HepG2 (cell line): ENCODE measurements at regions not wholly inside any gene's neighbourhood (a gene's known extent, or its start where the extent isn't known, plus 50 kb on each side); places are given as distances from the start of the nearest gene placed in this dataset.

ENCODE experiments used
- ATAC-seq: fragments of 200-7000 bp; cut with Tn5 transposase; 3 replicates; pipeline ENCODE4 v1.9.1; 2020; ENCODE audit warnings: mild to moderate bottlenecking, moderate library complexity
- BruUV-seq: library from RNA; stranded (reverse); fragments of 400-500 nt; replicated peaks from 2 replicates; lab custom pipeline; 2021; lab: Mats Ljungman, UMichigan
- CTCF ChIA-PET: fragments of 300-600 bp; formaldehyde crosslinking; extraction: SDS; loops from one replicate; lab custom pipeline; 2021; ENCODE audit warnings: low total read pairs, inconsistent platforms, low intra/inter-chr PET ratio; lab: Yijun Ruan, JAX
- POLR2A ChIA-PET: fragments of 350-600 bp; sonication (Branson Sonifier 250); formaldehyde crosslinking; loops from one replicate; lab custom pipeline; 2020; ENCODE audit warnings: antibody characterized with exemption, inconsistent platforms; lab: Yijun Ruan, JAX
- DNase-seq: peaks from one replicate; pipeline ENCODE4 v3.0.0-alpha.2; 2015; ENCODE audit warnings: low spot score
- FAIRE-seq: peaks from 3 replicates; lab custom pipeline; 2011; peaks lifted over from hg19 to GRCh38; lab: Jason Lieb, UNC
- H2AFZ ChIP-seq: one replicate; pipeline ENCODE4 v1.6.1; 2011; ENCODE audit warnings: low read length, inconsistent platforms
- H3K27ac ChIP-seq: fragments of 300-600 bp; 3 replicates; pipeline ENCODE4 v1.8.0; 2011; ENCODE audit warnings: mixed run types, mild to moderate bottlenecking, mixed read lengths, low read length, inconsistent platforms; ENCODE audit not compliant: insufficient read depth; ENCODE audit errors: extremely low read length
- H3K27me3 ChIP-seq, 2 experiments: fragments of 200-600 bp in 1 of 2; 2 replicates in 1 of 2; 3 replicates in 1 of 2; pipeline versions ENCODE4 v1.6.0 to v1.8.0; 2011; ENCODE audit warnings: low read length in 2 of 2, mild to moderate bottlenecking in 2 of 2, moderate library complexity in 2 of 2, inconsistent platforms in 1 of 2; ENCODE audit not compliant: insufficient read depth in 2 of 2, control insufficient read depth in 1 of 2
- H3K36me3 ChIP-seq, 2 experiments: fragments of 200-600 bp in 1 of 2; replicated peaks in 1 of 2; 2 replicates in 1 of 2; 3 replicates in 1 of 2; pipeline versions ENCODE4 v1.5.1 to v1.8.0; 2011; ENCODE audit warnings: low read length in 2 of 2, inconsistent platforms in 1 of 2; ENCODE audit not compliant: insufficient read depth in 2 of 2, control insufficient read depth in 1 of 2
- H3K4me1 ChIP-seq: 2 replicates; pipeline ENCODE4 v1.5.1; 2012; ENCODE audit warnings: low read length, inconsistent platforms; ENCODE audit not compliant: insufficient read depth
- H3K4me2 ChIP-seq: 2 replicates; pipeline ENCODE4 v1.6.0; 2011; ENCODE audit warnings: low read depth, low read length, inconsistent platforms
- H3K4me3 ChIP-seq, 3 experiments: fragments of 200-600 bp in 1 of 3; sonication (generic), shearing (Covaris generic) in 1 of 3; replicated peaks in 1 of 3; 2 replicates each; pipeline ENCODE4 v1.5.1; 2011 to 2016; ENCODE audit warnings: low read length in 3 of 3, inconsistent platforms in 2 of 3, low read depth in 2 of 3, mild to moderate bottlenecking in 2 of 3, control low read depth in 1 of 3, mixed read lengths in 1 of 3; ENCODE audit not compliant: insufficient read depth in 1 of 3
- H3K79me2 ChIP-seq: one replicate; pipeline ENCODE4 v1.6.1; 2011; ENCODE audit warnings: low read length, inconsistent platforms; ENCODE audit not compliant: insufficient read depth
- H3K9ac ChIP-seq: 2 replicates; pipeline ENCODE4 v1.6.0; 2011; ENCODE audit warnings: mild to moderate bottlenecking, low read depth, low read length, inconsistent platforms; ENCODE audit not compliant: insufficient read depth
- H3K9me3 ChIP-seq: 2 replicates; pipeline ENCODE4 v1.5.1; 2012; ENCODE audit warnings: mild to moderate bottlenecking, low read length
- H4K20me1 ChIP-seq: 2 replicates; pipeline ENCODE4 v1.6.0; 2011; ENCODE audit warnings: inconsistent platforms, mild to moderate bottlenecking, low read length, moderate library complexity; ENCODE audit not compliant: insufficient read depth
- EED ChIP-seq: sonication (generic); formaldehyde crosslinking; IDR thresholded peaks from 2 replicates; pipeline ENCODE4 v1.5.0; 2020; ENCODE audit warnings: mild to moderate bottlenecking, missing genetic modification reagents
- KDM4B ChIP-seq: sonication (generic); formaldehyde crosslinking; IDR thresholded peaks from 2 replicates; pipeline ENCODE4 v1.4.0; 2020; ENCODE audit warnings: missing genetic modification reagents
- ZNF367 ChIP-seq: sonication (generic); formaldehyde crosslinking; IDR thresholded peaks from 2 replicates; pipeline ENCODE4 v1.4.0; 2020; ENCODE audit warnings: missing genetic modification reagents, borderline replicate concordance
- WGBS: methylation state at CpG from one replicate; pipeline ENCODE4 v1.1.6; 2017; ENCODE audit warnings: low lambda C conversion rate; 5-methylcytosine and 5-hydroxymethylcytosine counted together
- in situ Hi-C: cut with HindIII; loops from 2 replicates; pipeline ENCODE4 v1.10.0; 2017; ENCODE audit warnings: low pct_unique_long_range_greater_than_20kb; ENCODE audit not compliant: extremely low pct_ligation_motif_present
- intact Hi-C: fragments of 100-400 bp; cut with micrococcal nuclease; formaldehyde crosslinking; loops from one replicate; pipeline ENCODE4 v1.10.0; 2022; ENCODE audit not compliant: unreplicated experiment
- small RNA-seq, 3 experiments: library from RNA; depleted of rRNA; stranded (forward); fragments of <200 nt; gene quantifications; one replicate each; pipeline ENCODE3, GENCODE V24; 2012; ENCODE audit warnings: low read depth in 2 of 3, low replicate concordance in 1 of 3; ENCODE audit not compliant: insufficient read length in 3 of 3, insufficient read depth in 2 of 3
- TF ChIP-seq, protein P1 (sequence below), 2 experiments: sonication (generic) in 1 of 2; formaldehyde crosslinking in 1 of 2; IDR thresholded peaks; 2 replicates each; pipeline versions ENCODE4 v1.6.1 to v1.9.0; 2014 to 2022; ENCODE audit warnings: antibody characterized with exemption in 1 of 2, borderline replicate concordance in 1 of 2, inconsistent platforms in 1 of 2, low read depth in 1 of 2, missing genetic modification reagents in 1 of 2

DNA sequence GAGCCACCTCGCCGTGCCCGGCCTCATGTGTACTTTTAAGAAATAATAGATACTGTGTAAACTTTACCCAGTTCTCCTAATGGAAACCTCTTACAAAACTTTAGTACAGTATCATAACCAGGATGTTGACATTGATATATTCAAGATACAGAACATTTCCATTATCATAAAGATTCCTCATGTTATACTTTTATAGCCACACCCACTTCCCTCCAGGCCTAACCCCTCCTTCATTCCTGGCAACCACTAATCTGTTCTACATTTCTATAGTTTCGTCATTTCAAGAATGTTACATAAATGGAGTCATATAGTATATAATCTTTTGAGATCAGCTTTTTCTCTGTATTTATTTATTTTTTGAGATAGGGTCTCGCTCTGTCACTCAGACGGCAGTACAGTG lies 52.6 kb upstream of the SALL4 start:
- H3K27me3 ChIP-seq: no peaks in the 10 kb centered on the region
- DNase-seq: no peak
- H3K27ac ChIP-seq: no peak overlapping the region
- ATAC-seq: no peak
- no peaks in the 10 kb centered on the region for H3K36me3 ChIP-seq
- no peak for FAIRE-seq
- no peak overlapping the region for H2AFZ ChIP-seq
- no peaks in the 10 kb centered on the region for H3K4me1 ChIP-seq
- no peak overlapping the region for H3K4me2 ChIP-seq
- H3K79me2 ChIP-seq: no peaks in the 10 kb centered on the region
- 24% methylated on average over 6 of the region's 6 CpGs for WGBS
- POLR2A ChIA-PET: no interaction called here
- H4K20me1 ChIP-seq: no peaks in the 10 kb centered on the region
- no peak for TF ChIP-seq ZNF367 (CRISPR knock-in tag)
- TF ChIP-seq KDM4B (CRISPR knock-in tag): no peak
- TF ChIP-seq, protein P1, sequence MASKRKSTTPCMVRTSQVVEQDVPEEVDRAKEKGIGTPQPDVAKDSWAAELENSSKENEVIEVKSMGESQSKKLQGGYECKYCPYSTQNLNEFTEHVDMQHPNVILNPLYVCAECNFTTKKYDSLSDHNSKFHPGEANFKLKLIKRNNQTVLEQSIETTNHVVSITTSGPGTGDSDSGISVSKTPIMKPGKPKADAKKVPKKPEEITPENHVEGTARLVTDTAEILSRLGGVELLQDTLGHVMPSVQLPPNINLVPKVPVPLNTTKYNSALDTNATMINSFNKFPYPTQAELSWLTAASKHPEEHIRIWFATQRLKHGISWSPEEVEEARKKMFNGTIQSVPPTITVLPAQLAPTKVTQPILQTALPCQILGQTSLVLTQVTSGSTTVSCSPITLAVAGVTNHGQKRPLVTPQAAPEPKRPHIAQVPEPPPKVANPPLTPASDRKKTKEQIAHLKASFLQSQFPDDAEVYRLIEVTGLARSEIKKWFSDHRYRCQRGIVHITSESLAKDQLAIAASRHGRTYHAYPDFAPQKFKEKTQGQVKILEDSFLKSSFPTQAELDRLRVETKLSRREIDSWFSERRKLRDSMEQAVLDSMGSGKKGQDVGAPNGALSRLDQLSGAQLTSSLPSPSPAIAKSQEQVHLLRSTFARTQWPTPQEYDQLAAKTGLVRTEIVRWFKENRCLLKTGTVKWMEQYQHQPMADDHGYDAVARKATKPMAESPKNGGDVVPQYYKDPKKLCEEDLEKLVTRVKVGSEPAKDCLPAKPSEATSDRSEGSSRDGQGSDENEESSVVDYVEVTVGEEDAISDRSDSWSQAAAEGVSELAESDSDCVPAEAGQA (IDR thresholded peaks at IDR 0.05; ENCODE audit: low read depth): no peak
- TF ChIP-seq, protein P1 (CRISPR knock-in tag; IDR thresholded peaks at IDR 0.05; ENCODE audit: borderline replicate concordance): no peak
- no peak for TF ChIP-seq EED (CRISPR knock-in tag)
- intact Hi-C loops: no loop called here
- H3K9ac ChIP-seq: no peak overlapping the region
- no TSS peak for BruUV-seq
- CTCF ChIA-PET: no interaction called here
- in situ Hi-C loops: no loop called here
- no peak overlapping the region for H3K4me3 ChIP-seq
- H3K9me3 ChIP-seq: no peaks in the 10 kb centered on the region

Small RNA genes in the stretch of these regions (small RNA-seq; reads per million reads assigned to genes)
- gene RNU6-347P (0 reads per million in 3 experiments), gene RNU7-6P (0 reads per million in 3 experiments)
